ENCODE measurements at regions not wholly inside any gene's neighbourhood (a gene's known extent, or its start where the extent isn't known, plus 50 kb on each side); places are given as distances from the start of the nearest gene placed in this dataset.

GRCh38 chrX:940691-941090 is 271.8 kb downstream of the CRLF2 start (continued):
- TF ChIP-seq EZH2phosphoT487 (IDR thresholded peaks at IDR 0.05; ENCODE audit: unreplicated experiment) (no peak), ETS1 (IDR thresholded peaks at IDR 0.05) (no peak), STAT1 (IDR thresholded peaks at IDR 0.05; ENCODE audit: unreplicated experiment) (no peak), POLR2AphosphoS5 (IDR thresholded peaks at IDR 0.05; ENCODE audit: low read depth) (no peak), REST (IDR thresholded peaks at IDR 0.05; ENCODE audit: unreplicated experiment) (no peak)

- no peak for ATAC-seq
- no peak overlapping the region for H3K27ac Mint-ChIP-seq
- H3K9me2 ChIP-seq (ENCODE audit: insufficient read depth) = no peaks in the 10 kb centered on the region
- TF ChIP-seq JUNB (IDR thresholded peaks at IDR 0.05; ENCODE audit: unreplicated experiment) (no peak), EZH2phosphoT487 (IDR thresholded peaks at IDR 0.05; ENCODE audit: unreplicated experiment) (no peak), ETS1 (IDR thresholded peaks at IDR 0.05) (no peak), ZNF114 (CRISPR knock-in tag; IDR thresholded peaks at IDR 0.05) (no peak), ZNF331 (CRISPR knock-in tag; IDR thresholded peaks at IDR 0.05; ENCODE audit: low read depth) (no peak), ZNF462 (CRISPR knock-in tag; IDR thresholded peaks at IDR 0.05) (no peak), CTCF (conservative IDR thresholded peaks at IDR 0.05; ENCODE audit: low read depth in 2 of 2) (no peak)
Measured at GRCh38 chrX:936979-937769, 275.3 kb downstream of the CRLF2 start.

More at GRCh38 chrX:936979-937769, 275.3 kb downstream of the CRLF2 start:
- no peak overlapping the region for H2AFZ ChIP-seq
- Mint-ChIP-seq H3K36me3 (ENCODE audit: low read depth) (peaks cover 30% of the 10 kb centered on the region), H3K9me3 (peaks cover 53% of the 10 kb centered on the region), H3K4me1 (no peaks in the 10 kb centered on the region), H3K27me3 (ENCODE audit: insufficient read depth, low read depth, poor library complexity) (peaks cover 10% of the 10 kb centered on the region), H3K4me3 (no peak overlapping the region)
- H3K27ac ChIP-seq (ENCODE audit: low read depth) = no peak overlapping the region
- no peaks in the 10 kb centered on the region for H3K79me2 ChIP-seq (replicated peaks; ENCODE audit: insufficient read depth)
- H3K27me3 ChIP-seq (ENCODE audit: insufficient read depth) = 0 out of 2 replicates have a peak, but pooled peaks cover 4% of the 10 kb centered on the region
- H3K36me3 ChIP-seq (ENCODE audit: insufficient read depth) = no peaks in the 10 kb centered on the region
- H4K20me1 ChIP-seq (replicated peaks; ENCODE audit: insufficient read depth) = no peaks in the 10 kb centered on the region
- no peak overlapping the region for H3K4me3 ChIP-seq
- DNase-seq (ENCODE audit: low spot score) = no peak
- no peaks in the 10 kb centered on the region for H3F3A ChIP-seq (replicated peaks; ENCODE audit: low read depth)
- H3K4me1 ChIP-seq (ENCODE audit: insufficient read depth) = peaks cover 6% of the 10 kb centered on the region
- H3K4me2 ChIP-seq = no peak overlapping the region

Measured in GM23338 (cell line).